ENCODE measurements at regions not wholly inside any gene's neighbourhood (a gene's known extent, or its start where the extent isn't known, plus 50 kb on each side); places are given as distances from the start of the nearest gene placed in this dataset.
A peak's percentile ranks its signal among the peaks of the same experiment; 100 is the strongest.

DNA sequence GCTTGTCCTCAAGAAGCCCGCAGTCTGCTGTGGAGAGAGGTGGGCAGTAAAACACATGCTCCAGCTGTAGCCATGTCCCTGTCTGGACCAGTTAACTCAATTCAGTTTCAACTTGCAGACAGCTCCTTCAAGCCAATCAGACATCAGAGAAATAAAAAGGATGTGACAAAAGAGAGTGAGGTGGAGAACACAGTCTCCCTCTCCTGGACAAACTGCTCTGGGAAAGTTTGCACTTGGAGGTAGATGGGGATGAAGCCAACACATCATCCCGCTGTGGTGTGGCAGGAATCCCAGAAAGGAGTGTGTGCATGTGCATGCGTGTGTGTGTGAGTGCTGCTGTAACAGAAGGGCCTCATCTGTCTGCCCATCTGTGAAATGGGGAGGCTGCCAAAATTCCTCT, 358.6 kb upstream of the ASIC2 start:
- DNase-seq = no peak

DNA sequence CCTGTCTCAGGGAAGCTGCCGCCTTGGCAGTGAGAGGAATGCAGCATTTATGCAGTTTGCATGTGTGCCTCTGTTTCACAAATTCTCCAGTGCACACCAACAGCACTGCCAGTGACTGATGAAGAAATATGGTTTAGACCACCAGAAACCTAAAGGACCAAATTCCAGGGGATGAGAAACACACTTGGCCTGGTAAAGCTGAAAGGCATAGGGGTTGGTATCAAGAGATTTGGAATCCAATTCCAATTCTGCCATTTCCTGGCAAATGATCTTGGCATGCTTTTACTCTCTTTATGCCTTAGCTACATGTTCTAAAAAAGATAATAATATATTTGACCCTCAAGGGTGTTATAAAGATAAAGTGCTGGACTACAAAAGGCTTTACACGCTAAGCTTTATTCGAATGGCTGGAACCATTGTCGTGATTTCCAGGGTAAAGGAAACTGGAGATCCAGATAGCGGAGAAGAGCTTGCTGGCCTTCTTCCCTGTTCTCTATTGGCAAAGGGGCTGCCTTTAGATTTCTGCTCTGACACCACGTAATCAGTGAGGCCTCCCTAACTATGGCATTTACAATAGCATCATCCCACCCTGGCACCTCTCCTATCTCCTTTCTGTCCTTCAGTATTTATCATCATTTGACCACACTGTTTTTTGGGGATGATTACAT, 359.8 kb upstream of the ASIC2 start:
- no peak for DNase-seq

DNA sequence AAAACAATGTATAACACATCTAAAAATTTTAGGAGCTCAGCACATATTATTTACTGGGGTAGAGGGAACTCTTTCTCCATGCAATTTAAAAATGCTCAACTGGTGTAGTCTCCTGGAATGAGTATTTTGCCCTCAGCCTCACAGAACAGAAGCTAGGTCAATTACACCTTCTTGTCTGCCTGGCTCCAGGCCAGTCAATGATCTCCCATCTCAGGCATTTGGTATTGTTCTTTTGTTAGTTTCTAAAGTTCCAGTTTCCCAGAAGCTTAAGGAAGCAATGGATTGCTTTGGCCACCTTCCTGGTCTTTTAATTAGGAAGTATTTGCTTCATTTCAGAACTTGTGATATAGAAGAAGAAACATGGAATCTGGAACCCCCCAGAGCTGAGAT, 360.3 kb upstream of the ASIC2 start:
- no peak for DNase-seq

DNA sequence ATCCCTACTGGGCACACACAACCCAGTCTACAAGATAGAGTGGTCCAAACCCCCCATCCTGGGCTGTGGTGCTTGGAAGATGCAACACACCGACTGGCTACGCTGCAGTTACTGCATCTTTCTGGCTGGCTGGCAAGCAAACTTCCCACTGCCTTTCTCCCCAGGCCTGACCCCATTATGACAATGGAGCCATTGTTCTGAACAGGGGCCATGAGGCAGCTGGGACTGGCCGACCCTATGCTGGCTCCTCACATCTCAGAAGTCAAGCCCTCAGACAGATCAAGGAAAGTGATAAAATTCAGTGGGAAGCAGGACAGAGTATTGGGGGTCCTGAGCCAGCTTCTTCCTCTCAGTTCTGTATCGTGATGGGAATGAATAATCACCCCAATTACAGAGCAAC, 364.1 kb upstream of the ASIC2 start:
- no peak for DNase-seq

DNA sequence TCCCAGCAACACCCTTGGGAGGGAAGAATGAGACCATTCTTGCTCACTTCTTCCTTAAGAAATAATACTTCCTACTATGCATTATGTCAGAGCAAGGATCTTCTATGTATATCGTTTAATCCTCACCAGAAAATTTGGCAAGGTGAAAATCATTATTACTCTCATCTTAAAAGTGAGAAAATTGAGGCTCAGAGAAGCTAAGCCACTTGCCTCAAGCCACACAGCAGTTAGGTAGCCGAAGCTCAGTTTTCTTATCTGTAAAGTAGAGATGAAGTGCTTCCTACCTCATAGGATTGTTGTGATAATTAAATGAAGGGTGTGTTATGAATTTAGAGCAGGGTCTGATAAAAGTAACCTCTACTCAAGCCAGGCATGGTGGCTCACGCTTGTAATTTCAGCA, 368.9 kb upstream of the ASIC2 start:
- no peak for DNase-seq

DNA sequence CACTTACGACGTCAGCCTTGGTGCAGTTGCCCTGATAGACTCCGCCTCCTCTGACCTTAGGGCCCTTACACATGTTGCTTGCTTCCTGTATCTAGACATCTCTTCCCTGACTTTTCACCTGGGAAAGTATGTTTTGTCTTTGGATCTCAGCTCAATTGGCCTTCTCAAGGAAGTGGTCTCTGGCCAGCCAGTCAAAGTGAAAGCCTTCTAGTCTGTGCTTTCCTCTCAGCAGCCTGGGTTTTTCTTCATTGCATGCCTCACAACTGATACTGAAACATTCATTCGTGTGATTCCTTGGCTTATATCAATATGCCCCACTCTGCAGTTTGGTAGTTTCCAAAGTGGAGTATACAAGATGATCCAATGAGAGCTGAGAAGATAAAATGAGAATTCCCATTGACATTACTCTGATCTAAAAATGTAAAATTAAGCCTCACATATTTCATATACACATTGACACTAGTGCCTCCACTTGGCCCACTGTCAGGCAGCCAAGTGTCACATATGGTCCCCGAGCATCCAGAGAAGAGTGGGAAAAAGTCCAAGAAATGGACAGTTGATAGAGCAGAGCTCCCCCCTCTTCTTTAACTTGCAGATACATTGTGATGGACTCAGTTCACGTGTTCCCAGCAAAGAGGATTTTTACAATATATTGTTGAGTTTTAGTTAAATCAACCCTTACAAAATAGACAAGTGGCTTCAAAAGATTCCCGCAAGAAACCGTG, 371.2 kb upstream of the ASIC2 start:
- DNase-seq = no peak

DNA sequence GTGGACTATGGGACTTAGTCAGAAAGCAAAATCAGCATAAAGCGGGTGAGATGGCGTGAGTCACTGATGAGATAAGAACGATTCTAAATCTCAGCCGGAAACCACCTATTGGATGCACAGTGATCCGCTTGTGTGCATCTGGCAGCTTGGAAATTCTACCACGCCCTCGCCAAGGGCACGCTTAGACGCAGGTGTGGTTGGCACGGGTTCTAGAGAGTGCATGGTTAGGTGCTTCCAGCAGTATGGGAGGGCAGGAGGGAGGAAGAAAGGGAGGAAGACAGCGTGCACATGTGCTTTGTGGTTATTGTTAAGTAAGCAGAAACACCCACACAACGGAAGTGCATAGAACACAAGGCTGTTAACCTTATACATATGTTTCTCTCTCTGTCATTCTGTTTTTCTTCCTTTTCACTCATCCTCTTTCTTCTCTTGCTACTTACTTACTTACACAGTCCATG, 374.0 kb upstream of the ASIC2 start:
- DNase-seq = no peak

DNA sequence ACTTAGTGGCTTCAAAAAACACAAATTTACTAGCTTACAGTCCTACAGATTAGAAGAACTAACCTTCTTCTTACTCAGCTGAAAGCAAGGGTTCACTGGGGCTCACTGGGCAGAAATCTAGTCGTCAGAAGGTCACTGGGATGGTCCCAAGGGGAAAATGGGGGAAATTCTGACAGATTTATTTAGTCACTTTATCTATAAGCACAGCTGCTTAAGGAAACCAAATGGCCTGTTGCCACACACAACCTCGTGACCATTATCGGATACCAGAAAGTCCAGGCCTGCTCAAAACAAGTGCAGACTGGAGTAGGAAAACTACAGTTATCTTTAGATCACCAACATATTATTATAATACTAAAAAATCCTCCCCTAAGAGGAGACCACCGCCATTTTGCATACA, 374.6 kb upstream of the ASIC2 start:
- no peak for DNase-seq

DNA sequence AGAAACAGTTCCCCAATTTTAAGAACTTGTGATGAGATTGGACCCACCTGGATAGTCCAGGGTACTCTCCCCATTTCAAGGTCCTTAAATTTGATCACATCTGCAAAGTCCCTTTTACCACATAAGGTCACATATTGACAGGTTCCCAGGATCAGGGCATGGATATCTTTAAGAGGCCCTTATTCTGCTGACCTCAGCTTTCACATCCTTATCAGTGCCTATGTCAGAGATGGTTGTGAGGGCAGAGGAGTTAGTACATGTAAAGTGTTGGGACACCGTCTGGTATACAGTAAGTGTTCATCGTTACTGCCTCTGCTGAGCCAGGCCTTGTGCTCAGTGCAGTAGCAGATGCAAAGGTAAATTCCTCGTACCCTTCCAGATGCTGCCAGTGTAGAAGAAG, 375.4 kb upstream of the ASIC2 start:
- no peak for DNase-seq

DNA sequence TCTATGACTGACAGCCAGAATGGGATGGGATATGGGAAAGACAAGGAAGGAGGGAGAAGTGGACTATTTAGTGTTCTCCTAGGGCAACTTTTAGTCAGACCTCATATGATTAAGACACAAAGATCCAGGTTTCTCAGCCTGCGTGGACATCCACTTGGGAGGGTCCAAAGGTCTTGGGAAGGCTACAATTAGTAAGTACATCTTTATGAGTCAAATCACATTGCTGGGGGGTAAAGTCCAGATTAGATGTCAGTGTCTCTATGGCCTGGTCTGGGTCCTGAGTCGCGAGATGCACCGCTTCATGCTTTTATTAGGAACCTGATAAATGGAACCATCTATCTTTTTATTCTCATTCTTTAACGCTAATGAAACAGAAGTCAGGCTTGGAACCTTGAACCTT, 378.4 kb upstream of the ASIC2 start:
- DNase-seq = no peak

DNA sequence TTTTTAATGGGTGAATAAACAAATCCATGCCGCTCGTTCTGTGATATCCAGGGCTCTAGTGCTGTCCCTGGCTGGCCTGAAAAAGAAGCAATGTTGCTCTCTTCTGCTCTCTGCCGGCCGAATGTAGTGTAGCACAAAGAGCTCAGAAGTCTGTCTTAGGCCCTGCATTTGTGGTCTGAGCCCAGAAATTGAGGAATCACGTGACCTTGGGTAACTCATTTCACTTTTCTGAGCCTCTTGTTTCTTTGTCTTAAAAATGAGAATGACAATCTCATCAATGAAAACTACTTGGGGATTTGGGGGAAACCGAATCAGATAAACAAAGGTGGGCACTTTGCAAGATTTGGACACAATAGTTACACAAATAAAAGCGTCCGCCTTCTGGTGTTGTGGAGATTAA, 381.6 kb upstream of the ASIC2 start:
- peak; percentile 53 for DNase-seq

DNA sequence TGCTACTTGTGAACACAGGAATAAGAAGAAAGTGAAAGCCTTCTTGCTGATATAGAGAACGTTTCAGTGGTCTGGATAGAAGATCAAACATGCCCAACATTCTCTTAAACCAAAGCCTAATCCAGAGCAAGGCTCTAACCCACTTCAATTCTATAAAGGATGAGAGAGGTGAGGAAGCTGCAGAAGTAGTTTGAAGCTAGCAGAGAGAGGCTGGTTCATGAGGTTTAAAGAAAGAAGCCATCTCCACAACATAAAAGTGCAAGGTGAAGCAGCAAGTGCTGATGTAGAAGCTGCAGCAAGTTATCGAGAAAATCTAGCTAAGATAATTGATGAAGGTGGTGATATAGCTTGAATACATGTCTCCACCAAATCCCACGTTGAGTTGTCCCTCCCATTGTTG, 383.3 kb upstream of the ASIC2 start:
- DNase-seq = no peak

DNA sequence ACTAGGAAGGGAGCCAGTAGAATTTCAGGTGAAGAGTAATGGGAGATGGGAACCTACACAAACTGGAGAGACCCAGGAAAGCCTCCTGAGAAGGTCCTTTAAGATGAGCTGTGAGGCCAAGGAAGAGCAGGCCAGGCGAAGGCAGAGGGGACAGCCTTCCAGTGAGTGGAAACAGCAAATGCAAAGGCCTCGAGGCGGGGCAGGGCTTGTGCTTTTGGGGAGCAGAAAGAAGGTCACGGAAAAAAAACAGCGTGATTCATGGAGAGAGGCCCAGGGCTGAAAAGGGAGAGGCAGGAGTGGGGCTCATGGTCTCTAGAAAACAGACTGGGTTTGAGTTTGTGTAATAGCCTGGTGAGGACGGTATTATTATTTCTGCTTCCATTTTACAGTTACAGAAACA, 386.5 kb upstream of the ASIC2 start:
- DNase-seq = no peak

DNA sequence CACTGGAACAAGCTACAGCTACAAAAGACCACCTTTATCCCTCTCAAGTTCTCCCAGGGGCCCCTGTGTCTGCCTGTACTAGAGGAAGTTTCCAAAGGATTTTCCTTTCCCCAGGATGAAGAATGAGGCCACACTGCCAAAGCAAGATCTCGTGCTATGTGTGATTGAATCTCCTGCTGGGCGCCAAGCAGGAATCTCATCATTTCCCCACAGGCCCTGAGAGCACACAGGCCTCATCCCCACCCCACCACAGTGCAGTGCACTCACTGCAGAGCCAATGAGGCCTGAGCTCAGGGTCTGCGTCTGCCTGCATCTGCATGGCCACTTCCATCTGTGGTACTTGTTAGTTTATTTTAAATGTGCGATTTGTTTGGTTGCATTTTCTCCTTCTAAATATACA, 387.4 kb upstream of the ASIC2 start:
- DNase-seq = no peak

DNA sequence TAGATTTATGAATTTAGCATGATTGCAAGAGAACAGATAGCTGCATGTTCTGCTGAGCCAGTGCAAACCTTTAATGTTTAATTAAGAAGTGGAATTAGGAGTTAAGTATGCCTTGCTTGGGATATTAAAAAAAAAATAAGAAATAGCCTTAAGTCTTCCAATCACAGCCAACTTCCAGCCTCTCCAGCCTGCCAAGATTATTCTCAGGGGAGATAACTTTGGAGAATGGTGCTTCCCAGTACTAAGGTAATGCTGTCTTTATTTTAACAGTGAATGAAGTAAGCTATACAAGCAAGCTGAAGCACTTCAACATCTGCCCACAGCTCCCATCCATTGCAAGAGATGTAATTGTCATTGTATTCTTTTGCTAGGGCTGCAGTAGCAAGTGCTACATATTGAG, 389.5 kb upstream of the ASIC2 start:
- DNase-seq = no peak

DNA sequence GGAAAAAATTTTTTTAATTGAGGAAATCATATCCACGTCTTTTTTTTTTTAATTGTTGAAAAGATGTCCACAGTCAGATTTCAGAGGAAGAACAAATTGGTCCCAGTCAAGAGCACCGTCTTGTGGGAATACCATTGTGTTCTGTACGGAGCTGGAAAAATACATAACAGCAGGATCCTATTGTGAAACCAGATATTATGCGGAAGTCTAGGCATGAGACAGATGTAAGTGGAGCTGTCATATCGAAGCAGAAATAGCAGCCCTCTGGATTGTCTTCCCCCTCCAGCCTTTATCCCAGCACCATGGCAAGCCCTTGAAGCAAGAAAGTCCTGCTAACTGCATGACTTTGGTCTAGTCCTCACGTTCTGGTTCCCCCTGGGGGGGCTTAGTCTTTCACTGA, 391.6 kb upstream of the ASIC2 start:
- DNase-seq = no peak

DNA sequence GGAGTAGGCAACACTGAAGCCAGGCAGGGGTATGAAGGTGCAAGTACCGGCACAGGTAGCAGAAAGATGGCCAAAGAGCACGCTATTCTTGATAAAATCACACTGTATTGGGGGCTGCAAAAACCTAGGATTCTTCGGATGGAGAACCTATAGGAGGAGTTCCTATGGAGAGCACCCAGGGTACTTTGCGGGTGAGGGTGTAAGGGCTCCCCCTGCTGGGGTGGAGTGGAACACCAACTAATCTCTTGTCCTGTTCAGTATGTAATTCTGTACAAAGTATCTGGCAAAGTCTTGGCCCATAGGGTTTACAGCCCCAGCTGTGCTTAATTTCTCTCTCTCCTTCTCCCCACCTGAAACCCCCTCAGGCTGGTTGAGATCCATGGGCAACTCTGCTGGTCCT, 393.1 kb upstream of the ASIC2 start:
- peak; percentile 5 for DNase-seq

DNA sequence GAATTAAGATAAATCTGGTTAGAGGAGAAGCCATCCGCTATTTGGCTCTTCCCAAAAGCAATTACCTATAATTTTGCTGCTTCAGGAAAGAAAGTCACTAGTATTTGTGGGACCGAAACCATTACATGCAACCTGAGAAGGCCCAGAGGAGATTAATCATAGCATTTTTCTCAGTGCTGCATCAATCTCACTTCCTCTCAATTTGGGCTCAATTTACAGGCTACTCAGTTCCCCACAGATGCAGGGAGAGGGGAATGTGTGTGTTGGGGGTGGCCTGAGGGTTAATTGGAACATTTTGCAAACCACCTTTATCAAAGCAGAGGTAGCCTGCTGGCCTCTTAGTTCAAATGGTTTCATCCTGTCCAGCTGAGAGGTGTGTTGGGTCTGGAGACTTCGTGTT, 394.7 kb upstream of the ASIC2 start:
- no peak for DNase-seq

DNA sequence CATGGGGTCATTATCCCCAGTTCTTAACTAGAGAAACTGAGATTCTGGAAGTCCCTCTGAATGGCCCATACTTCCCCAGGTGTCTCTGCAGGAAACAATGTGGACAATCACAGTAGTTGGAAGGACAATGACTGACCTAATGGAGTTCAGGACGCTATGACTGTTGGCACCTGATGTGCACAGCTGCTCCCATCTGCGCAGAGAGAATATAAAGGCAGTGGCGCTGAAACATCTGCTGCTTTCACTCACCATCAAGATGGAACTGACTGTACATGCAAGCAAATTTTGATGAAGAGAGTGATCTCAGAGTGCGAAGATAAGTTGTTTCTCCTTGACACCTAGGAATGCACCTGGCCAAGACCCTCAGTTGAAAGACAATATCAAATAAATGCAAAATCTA, 395.7 kb upstream of the ASIC2 start:
- no peak for DNase-seq

DNA sequence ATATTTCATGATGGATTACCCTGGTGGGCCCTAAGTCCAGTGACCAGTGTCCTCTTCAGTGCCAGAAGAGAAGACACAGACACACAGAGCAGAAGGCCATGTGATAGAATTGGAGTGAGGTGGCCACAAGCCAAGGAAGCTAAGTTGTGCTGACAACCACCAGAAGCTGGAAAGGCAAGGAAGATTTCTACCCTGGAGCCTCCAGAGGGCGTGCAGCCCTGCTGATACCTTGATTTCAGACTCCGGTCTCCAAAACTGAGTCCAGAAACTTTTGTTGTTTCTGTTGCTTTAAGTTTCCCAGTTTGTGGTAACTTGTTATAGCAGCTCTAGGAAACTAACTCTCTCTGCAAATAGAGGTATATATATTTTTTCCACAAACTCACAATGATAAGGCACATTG, 396.6 kb upstream of the ASIC2 start:
- no peak for DNase-seq

DNA sequence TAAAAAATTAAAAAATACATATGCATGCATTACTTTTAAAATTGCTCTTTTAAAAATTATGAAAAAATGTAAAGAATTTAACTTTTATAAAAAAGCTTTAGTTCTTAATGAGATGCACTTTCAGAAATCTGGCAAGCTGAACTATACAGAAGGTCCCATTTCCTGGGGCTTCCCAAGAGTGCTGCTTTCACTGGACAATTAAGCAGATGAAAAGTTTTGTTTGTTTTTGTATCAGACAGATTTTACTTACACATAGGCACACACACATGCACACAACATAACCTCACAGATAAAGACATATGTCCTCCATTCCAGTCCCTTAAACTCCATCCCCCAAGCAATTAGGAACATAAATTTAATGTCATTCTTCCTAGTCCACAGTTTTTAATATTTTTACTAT, 402.3 kb upstream of the ASIC2 start:
- no peak for DNase-seq

DNA sequence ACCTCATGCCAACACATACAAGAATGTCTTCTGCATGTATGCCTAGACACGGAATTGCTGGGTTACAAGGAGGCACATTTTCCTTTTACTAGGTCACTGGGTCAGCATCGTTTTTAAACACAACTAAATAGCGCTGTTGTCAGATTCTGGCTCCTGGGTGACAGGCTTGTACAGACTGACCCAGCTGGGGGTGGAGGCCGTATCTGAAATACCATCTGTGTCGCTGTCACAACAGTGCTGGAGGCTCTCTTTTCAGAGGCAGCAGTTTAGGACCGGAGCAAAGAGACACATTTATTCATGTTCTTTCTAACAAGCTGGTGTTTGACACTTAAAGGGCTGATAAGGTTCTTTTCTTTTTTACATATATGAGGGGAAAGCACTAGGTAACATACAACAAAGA, 403.0 kb upstream of the ASIC2 start:
- no peak for DNase-seq

DNA sequence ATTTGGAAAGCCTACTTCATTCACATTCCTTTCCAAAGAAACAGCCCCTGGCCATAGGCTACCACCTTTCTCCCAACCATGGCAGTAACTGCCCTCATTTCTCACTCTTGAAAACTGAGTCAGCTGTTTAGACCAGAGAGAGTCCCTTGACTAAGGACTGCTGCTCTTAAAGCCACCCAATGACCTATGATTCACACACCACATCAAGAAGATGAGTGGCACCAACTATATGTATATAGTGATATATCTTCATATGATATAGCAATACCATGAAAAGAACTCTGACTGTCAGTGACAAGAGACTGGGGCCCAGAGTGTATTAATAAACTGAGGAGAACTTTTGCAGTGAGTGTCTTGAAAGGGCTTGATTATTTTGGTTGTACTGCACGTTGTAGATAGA, 404.5 kb upstream of the ASIC2 start:
- DNase-seq = no peak

DNA sequence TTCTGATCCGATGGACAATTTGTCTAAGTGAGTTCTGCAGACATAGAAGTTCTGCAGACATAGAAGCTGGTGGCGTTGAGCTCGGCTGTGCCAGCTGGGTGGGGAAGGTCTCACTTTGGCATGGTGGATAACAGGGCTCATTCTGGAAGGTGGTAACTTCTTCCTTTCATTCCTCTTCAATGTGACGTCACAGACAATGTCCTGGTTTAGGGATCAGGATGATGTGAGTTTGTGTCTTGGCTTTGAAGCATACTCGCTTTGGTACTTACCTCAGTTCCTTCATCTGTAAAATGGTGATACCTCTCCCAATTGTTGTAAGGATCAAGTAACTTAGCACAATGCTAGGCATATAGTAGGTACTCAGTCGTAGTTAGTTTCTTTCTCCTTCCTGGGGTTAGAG, 408.8 kb upstream of the ASIC2 start:
- no peak for DNase-seq

DNA sequence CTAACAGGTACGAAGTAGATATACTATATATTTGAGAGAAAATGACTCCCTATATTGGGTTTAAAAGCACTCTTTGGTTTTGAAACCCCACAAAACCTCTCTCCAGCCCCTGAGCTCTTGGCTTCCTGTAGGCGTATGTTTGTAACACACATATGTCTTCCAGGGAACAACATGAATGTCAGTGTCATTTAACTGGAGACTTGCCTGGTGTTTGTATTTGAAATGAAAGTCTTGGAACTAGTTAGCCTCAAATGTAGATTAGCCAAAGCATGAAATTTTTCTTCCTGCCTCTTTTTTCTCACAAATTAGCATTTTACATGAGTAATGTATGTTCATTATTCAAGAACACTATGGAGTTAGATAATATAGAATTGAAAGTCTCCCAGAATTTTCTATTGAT, 411.8 kb upstream of the ASIC2 start:
- DNase-seq = no peak
